ENCODE measurements at regions not wholly inside any gene's neighbourhood (a gene's known extent, or its start where the extent isn't known, plus 50 kb on each side); places are given as distances from the start of the nearest gene placed in this dataset.
"Not testable (repeated sequence)": the region's sequence is repeated elsewhere in the genome, so short reads cannot be mapped to it uniquely, and the experiment has no call there.

DNA sequence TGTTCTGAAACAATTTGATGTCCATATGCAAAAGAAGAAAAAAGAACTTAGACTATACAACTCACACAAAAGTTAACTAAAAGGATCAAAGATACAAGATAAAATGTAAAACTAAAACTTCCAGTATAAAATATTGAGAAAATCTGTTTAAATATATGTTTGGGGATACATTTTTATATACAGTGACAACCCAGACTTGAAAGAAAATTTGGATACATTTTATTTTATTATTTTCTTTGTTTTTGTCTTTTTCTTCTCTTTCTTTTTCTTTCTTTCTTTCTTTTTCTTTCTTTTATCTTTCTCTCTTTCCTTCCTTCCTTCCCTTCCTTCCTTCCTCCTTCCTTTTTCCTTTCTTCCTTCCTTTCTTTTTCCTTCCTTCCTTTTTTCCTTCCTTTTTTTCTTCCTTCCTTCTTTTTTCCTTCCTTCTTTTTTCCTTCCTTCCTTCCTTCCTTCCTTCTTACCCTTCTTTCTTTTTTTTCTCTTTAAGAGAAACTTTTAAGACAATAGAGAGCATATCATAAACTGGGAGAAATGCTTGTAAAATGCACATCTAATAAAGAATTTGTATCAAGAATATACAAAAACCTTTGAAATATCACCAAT is 954.5 kb upstream of the LRFN5 start:
- TF ChIP-seq CTCF (IDR thresholded peaks at IDR 0.05; ENCODE audit: low read depth, low read length), result no peak
- no peak for DNase-seq (ENCODE audit: extremely low read depth, low read depth)

- no peak for DNase-seq (ENCODE audit: extremely low read depth, low read depth)
- no peak for TF ChIP-seq CTCF (IDR thresholded peaks at IDR 0.05; ENCODE audit: low read depth, low read length)
Measured at GRCh38 chr14:40630471-40630870, 976.2 kb upstream of the LRFN5 start.

DNA sequence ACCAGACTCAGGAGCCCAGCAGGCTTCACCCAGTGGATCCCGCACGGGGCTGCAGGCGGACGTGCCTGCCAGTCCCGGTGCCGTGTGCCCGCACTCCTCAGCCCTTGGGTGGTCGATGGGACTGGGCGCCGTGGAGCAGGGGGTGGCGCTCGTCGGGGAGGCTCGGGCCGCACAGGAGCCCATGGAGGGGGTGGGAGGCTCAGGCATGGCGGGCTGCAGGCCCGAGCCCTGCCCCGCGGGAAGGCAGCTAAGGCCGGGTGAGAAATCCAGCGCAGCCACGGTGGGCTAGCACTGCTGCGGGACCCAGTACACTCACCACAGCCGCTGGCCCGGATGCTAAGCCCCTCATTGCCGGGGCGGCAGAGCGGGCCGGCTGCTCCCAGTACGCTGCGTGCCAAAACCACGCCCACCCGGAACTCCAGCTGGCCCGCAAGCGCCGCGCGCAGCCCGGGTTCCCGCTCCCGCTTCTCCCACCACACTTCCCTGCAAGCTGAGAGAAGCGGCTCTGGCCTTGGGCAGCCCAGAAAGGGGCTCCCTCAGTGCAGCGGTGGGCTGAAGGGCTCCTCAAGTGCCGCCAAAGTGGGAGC is 977.0 kb upstream of the LRFN5 start:
- DNase-seq (ENCODE audit: extremely low read depth, low read depth), result not testable (repeated sequence)

GRCh38 chr14:40629144-40629543 is 977.5 kb upstream of the LRFN5 start:
- DNase-seq (ENCODE audit: extremely low read depth, low read depth), result no peak
- no peak for TF ChIP-seq CTCF (IDR thresholded peaks at IDR 0.05; ENCODE audit: low read depth, low read length)

GRCh38 chr14:40623643-40624042 is 983.0 kb upstream of the LRFN5 start:
- no peak for TF ChIP-seq CTCF (IDR thresholded peaks at IDR 0.05; ENCODE audit: low read depth, low read length)
- DNase-seq (ENCODE audit: extremely low read depth, low read depth), result no peak

DNA sequence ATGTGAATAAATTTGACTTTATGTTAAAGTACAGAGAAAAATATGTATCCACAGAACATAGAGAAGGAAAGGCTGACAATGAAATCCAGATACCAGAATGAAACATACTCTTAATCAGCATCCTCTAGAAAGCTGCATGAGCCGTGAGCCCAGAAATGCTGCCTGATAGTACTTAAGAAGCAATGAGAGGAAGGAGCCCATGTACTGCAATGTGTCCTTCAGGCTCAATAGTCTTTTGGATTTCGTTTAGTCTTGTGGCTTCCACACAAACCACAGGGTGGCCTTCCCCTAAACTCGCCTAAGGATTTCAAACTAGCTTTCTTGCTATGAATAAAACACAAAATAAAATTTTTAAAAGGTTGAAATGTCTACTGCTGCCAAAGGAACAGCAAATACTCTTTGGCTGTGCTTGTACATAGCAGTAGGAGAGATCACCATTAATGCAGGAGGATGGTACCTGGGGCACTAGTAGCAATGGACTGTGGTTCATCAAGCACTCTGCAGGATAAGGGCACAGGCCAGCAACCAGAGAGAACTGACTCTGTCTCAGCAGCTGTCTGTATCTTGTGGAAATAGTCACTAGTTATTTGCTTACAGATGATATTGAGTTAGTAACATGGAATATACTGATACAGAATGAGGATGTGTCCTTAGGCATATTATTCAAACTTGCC is 988.3 kb upstream of the LRFN5 start:
- DNase-seq (ENCODE audit: extremely low read depth, low read depth), result no peak
- TF ChIP-seq CTCF (IDR thresholded peaks at IDR 0.05; ENCODE audit: low read depth, low read length), result no peak

DNA sequence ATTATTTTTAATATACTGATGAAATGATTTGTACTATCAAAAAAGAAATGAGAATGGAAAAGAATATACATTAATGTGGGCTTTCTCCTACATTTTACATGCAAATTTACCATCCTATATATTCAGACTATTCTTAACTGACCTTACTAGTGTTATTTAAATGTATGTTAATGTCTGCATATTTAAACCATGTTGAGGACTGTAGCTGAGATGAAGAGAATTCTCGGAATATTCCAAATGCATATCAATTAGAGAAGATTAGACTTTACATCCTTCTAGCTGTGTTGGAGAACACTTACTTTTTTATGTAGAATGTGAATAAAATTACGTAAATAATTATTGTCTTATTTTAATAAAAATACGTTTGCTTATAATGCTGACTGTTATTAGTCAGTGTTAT is 990.1 kb upstream of the LRFN5 start:
- TF ChIP-seq CTCF (IDR thresholded peaks at IDR 0.05; ENCODE audit: low read depth, low read length), result no peak
- DNase-seq (ENCODE audit: extremely low read depth, low read depth), result no peak

Data from AG09319 (cell line).